Thoracic aorta (tissue), 2 donors: ENCODE measurements at regions not wholly inside any gene's neighbourhood (a gene's known extent, or its start where the extent isn't known, plus 50 kb on each side); places are given as distances from the start of the nearest gene placed in this dataset.
"Not testable (repeated sequence)": the region's sequence is repeated elsewhere in the genome, so short reads cannot be mapped to it uniquely, and the experiment has no call there.

Source experiments
- ATAC-seq: fragments of 150-250 bp; one replicate; pipeline ENCODE4 v1.8.0; 2017; ENCODE audit warnings: low read depth; ENCODE audit not compliant: insufficient number of reproducible peaks, low FRiP score
- DNase-seq: peaks from one replicate; pipeline ENCODE4 v3.0.0-alpha.2; 2020; ENCODE audit warnings: low spot score
- H3K27ac ChIP-seq, 2 donors: fragments of 200-600 bp; sonication (generic); 1 replicate in 1 of 2; 2 replicates in 1 of 2; pipeline ENCODE4 v1.5.1; 2016; ENCODE audit warnings: mild to moderate bottlenecking in 2 of 2, moderate library complexity in 2 of 2
- H3K27me3 ChIP-seq: fragments of 200-600 bp; sonication (generic); replicated peaks from 2 replicates; pipeline ENCODE4 v1.6.0; 2016; ENCODE audit warnings: mild to moderate bottlenecking; ENCODE audit not compliant: insufficient read depth
- H3K36me3 ChIP-seq: fragments of 200-600 bp; sonication (generic); one replicate; pipeline ENCODE4 v1.5.1; 2016
- H3K4me1 ChIP-seq, 2 donors: fragments of 200-600 bp; sonication (generic); 1 replicate in 1 of 2; 2 replicates in 1 of 2; pipeline versions ENCODE4 v1.5.1 to v1.6.0; 2016; ENCODE audit warnings: low read depth in 2 of 2, mild to moderate bottlenecking in 1 of 2; ENCODE audit not compliant: control insufficient read depth in 1 of 2
- H3K4me3 ChIP-seq: fragments of 200-600 bp; sonication (generic); 2 replicates; pipeline ENCODE4 v1.5.1; 2016; ENCODE audit warnings: mild to moderate bottlenecking
- H3K9me3 ChIP-seq: fragments of 200-600 bp; sonication (generic); 2 replicates; pipeline ENCODE4 v1.5.1; 2016
- CTCF ChIP-seq: fragments of 200-600 bp; sonication (generic); IDR thresholded peaks from one replicate; pipeline ENCODE4 v1.5.1; 2019; ENCODE audit warnings: antibody characterized with exemption

DNA sequence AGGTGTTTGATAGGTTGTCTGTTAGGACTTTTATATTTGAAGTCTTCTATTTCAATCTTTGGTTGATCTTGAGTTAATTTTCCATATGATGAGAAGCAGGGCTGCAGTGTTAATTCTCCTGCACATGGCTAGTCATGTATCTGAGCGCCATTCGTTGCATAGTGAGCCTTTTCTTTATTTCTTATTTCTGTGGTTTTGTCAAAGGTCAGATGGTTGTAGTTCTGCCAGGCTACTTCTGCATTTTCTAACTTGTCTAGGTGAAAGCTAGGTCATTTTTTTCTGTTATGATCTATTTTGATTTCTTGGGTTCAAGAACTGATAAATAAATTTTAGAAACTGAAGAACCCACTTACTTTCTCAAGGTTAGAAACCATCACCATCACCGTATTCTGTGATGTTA, 56.7 kb downstream of the CCDC74A start:
- H3K27ac ChIP-seq, result no peak overlapping the region
- no peaks in the 10 kb centered on the region for H3K4me1 ChIP-seq
- H3K9me3 ChIP-seq, result no peaks in the 10 kb centered on the region
- DNase-seq (no peak), ATAC-seq (no peak)
- no peaks in the 10 kb centered on the region for H3K36me3 ChIP-seq
- H3K4me3 ChIP-seq, result no peak overlapping the region
- TF ChIP-seq CTCF, result no peak
- no peaks in the 10 kb centered on the region for H3K27me3 ChIP-seq

GRCh38 chr2:131584940-131585339, 57.3 kb downstream of the CCDC74A start:
- no peak for TF ChIP-seq CTCF
- Histone ChIP-seq H3K27ac (no peak overlapping the region), H3K36me3 (no peaks in the 10 kb centered on the region), H3K9me3 (no peaks in the 10 kb centered on the region), H3K27me3 (no peaks in the 10 kb centered on the region), H3K4me3 (no peak overlapping the region), H3K4me1 (no peaks in the 10 kb centered on the region)
- no peak for ATAC-seq
- DNase-seq, result no peak

GRCh38 chr2:131588152-131588873, 60.6 kb downstream of the CCDC74A start:
- DNase-seq (no peak), ATAC-seq (no peak)
- H3K27me3 ChIP-seq, result no peaks in the 10 kb centered on the region
- no peak overlapping the region for H3K4me3 ChIP-seq
- no peaks in the 10 kb centered on the region for H3K4me1 ChIP-seq
- no peak overlapping the region for H3K27ac ChIP-seq
- no peaks in the 10 kb centered on the region for H3K36me3 ChIP-seq
- H3K9me3 ChIP-seq, result no peaks in the 10 kb centered on the region
- TF ChIP-seq CTCF, result no peak

DNA sequence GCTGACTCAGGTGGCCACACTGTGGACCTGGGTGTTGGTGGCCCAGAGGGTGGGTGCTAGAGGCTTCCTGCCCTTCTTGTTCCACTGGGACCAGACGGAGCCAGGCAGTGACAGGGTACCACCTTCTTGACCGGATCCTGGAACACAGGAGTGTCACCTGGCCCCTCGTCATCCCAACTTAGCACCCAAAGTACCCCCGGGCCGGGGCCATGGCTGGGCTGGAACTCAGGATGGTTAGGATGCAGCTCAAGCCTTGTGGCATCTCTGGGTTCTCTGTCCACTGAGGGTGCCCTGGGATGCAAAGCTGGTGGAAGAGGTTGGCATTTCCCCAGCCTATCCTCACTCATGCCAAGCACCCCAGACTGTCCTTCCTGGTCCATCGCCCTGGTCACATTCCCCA, 61.4 kb downstream of the CCDC74A start:
- ATAC-seq, DNase-seq: not testable (repeated sequence)

GRCh38 chr2:131590366-131590765, 62.7 kb downstream of the CCDC74A start:
- Histone ChIP-seq H3K27ac (no peak overlapping the region), H3K36me3 (no peaks in the 10 kb centered on the region), H3K27me3 (no peaks in the 10 kb centered on the region), H3K9me3 (no peaks in the 10 kb centered on the region), H3K4me1 (no peaks in the 10 kb centered on the region), H3K4me3 (no peak overlapping the region)
- ATAC-seq (no peak), DNase-seq (no peak)
- TF ChIP-seq CTCF, result no peak

More for the DNA sequence above, 61.4 kb downstream of the CCDC74A start:
- H3K4me3 ChIP-seq, H3K27ac ChIP-seq, H3K36me3 ChIP-seq, H3K27me3 ChIP-seq, H3K9me3 ChIP-seq, H3K4me1 ChIP-seq: not testable (repeated sequence)

DNA sequence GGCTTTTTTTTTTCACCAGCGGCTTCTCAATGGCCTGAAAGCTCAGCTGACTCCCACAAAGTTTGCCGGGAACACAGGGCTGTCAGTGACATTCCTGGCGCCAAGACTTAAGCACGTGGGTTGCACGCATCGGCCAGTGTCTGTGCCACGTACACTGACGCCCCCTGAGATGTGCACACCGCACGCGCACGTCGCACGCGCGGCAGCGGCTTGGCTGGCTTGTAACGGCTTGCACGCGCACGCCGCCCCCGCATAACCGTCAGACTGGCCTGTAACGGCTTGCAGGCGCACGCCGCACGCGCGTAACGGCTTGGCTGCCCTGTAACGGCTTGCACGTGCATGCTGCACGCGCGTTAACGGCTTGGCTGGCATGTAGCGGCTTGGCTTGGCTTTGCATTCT, 63.2 kb downstream of the CCDC74A start:
- no peaks in the 10 kb centered on the region for H3K4me1 ChIP-seq
- TF ChIP-seq CTCF, result no peak
- no peak overlapping the region for H3K4me3 ChIP-seq
- no peaks in the 10 kb centered on the region for H3K36me3 ChIP-seq
- H3K9me3 ChIP-seq, result no peaks in the 10 kb centered on the region
- no peak overlapping the region for H3K27ac ChIP-seq
- no peak for DNase-seq
- no peak for ATAC-seq
- no peaks in the 10 kb centered on the region for H3K27me3 ChIP-seq

GRCh38 chr2:131596561-131596960, 68.9 kb downstream of the CCDC74A start:
- ATAC-seq, DNase-seq, H3K4me1 ChIP-seq, H3K4me3 ChIP-seq, H3K36me3 ChIP-seq, H3K27ac ChIP-seq, H3K27me3 ChIP-seq, H3K9me3 ChIP-seq: not testable (repeated sequence)

GRCh38 chr2:131602444-131602843, 74.8 kb downstream of the CCDC74A start:
- H3K4me3 ChIP-seq, H3K9me3 ChIP-seq, H3K4me1 ChIP-seq, H3K27ac ChIP-seq, ATAC-seq, DNase-seq, H3K27me3 ChIP-seq, H3K36me3 ChIP-seq: not testable (repeated sequence)
